ENCODE measurements at regions not wholly inside any gene's neighbourhood (a gene's known extent, or its start where the extent isn't known, plus 50 kb on each side); places are given as distances from the start of the nearest gene placed in this dataset.
A peak's percentile ranks its signal among the peaks of the same experiment; 100 is the strongest.

DNA sequence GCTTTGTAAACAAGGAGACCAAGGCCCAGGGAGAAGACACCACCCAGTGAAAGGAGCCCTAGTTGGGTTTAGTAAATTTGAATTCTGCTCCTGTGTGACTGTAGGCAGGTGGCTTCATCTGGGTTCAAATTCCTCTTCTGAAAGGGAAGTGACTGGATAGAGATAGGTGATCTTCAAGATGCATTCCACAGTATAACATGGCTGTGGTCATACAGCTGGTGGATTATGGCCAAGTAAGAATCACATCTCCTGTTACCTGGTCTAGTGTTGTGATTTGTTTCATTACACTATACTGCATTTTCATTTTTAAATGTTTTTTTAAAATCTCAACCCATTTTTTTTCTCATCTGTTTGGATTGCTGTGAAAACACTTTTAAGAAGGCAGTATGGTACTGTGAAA lies 58.0 kb upstream of the PICALM start:
- Histone ChIP-seq H3K27me3 (no peaks in the 10 kb centered on the region), H3K36me3 (replicated peaks in 1 of 2; ENCODE audit: insufficient read depth in 1 of 2, low read depth in 2 of 2) (no peaks in the 10 kb centered on the region), H3K4me1 (no peaks in the 10 kb centered on the region), H3K9me3 (no peaks in the 10 kb centered on the region), H3K27ac (no peak overlapping the region), H3K4me3 (no peak overlapping the region)
- no peak for DNase-seq
- no peak for ATAC-seq
- intact Hi-C loops (cut with DNase I) = no loop called here
- TF ChIP-seq, protein P1, sequence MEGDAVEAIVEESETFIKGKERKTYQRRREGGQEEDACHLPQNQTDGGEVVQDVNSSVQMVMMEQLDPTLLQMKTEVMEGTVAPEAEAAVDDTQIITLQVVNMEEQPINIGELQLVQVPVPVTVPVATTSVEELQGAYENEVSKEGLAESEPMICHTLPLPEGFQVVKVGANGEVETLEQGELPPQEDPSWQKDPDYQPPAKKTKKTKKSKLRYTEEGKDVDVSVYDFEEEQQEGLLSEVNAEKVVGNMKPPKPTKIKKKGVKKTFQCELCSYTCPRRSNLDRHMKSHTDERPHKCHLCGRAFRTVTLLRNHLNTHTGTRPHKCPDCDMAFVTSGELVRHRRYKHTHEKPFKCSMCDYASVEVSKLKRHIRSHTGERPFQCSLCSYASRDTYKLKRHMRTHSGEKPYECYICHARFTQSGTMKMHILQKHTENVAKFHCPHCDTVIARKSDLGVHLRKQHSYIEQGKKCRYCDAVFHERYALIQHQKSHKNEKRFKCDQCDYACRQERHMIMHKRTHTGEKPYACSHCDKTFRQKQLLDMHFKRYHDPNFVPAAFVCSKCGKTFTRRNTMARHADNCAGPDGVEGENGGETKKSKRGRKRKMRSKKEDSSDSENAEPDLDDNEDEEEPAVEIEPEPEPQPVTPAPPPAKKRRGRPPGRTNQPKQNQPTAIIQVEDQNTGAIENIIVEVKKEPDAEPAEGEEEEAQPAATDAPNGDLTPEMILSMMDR (IDR thresholded peaks at IDR 0.05) = no peak
- TF ChIP-seq POLR2A (IDR thresholded peaks at IDR 0.05) = no peak

DNA sequence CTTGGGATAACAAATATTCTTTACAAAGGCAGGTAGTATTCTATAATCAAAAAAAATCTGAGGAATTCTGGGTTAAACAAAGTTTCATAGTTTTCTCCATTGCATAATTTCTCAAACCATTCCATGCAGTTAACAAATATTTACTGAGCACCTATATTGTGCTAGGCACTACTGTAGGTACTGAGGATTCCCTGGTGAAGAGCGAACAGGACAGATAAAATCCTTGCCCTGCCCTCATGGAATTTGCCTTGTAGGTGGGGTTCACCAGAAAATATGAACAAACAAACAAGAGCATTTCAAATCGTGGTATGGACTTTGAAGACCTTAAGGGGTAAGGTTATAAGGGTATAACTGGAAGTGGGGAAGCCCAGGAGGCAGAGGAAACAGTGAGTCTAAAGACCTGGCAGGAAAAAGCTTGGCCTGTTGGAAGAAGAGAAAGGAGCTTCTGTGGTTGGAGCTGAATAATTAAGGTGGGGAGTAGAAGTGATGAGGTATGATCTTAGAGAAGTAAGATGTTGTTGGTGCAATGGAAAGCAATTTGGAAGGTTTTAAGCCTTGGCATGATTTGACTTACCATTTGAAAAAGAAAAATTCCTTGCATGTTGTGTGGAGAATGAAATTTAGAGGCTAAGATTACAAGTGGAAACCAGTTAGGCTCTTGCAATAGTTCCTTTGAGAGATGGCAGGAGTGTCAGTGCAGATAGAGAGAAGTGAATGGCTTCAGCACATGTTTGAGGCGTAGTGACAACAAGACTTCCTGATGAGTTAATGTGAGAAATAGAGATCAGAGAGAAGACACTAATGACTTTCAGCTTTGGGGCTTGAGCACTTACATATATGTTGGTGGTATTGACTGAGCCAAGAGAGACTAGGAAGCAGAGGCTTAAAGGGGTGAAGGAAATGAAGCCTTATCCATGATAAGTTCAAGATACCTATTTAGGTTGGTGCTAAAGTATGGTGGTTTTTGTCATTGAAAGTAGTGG lies 55.7 kb upstream of the PICALM start:
- no peaks in the 10 kb centered on the region for H3K27me3 ChIP-seq
- 65 to 69% methylated on average over 3 of the region's 3 CpGs for WGBS, 2 donors
- DNase-seq (no peak), ATAC-seq (no peak)
- intact Hi-C loops (cut with DNase I) = no loop called here
- H3K27ac ChIP-seq = no peak overlapping the region
- H3K4me3 ChIP-seq = no peak overlapping the region
- H3K9me3 ChIP-seq = no peaks in the 10 kb centered on the region
- no peaks in the 10 kb centered on the region for H3K36me3 ChIP-seq (replicated peaks in 1 of 2; ENCODE audit: insufficient read depth in 1 of 2, low read depth in 2 of 2)
- no peaks in the 10 kb centered on the region for H3K4me1 ChIP-seq
- TF ChIP-seq, protein P1 (IDR thresholded peaks at IDR 0.05) = no peak
- TF ChIP-seq POLR2A (IDR thresholded peaks at IDR 0.05) = no peak

DNA sequence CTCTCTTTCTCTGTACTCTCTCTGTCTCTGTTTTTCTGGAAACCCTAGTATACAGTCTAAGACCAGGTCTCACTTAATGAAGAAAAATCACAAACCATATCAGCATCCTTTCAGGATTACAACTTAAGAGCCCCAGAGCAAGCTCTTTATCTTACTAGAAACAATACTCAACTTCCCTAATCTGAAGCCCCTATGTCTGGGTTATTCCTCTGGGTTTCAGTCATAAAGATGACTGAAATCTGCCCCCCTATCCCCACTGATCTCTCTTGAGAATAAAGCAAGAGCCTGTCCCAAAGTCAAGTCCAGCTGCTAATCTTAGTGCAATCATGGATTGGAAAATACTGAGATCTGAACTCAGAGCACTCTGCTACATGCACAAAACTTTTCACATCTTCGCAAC lies 53.9 kb upstream of the PICALM start:
- intact Hi-C loops (cut with DNase I) = no loop called here
- no peak overlapping the region for H3K27ac ChIP-seq
- ATAC-seq = no peak
- H3K36me3 ChIP-seq (replicated peaks in 1 of 2; ENCODE audit: insufficient read depth in 1 of 2, low read depth in 2 of 2) = no peaks in the 10 kb centered on the region
- H3K27me3 ChIP-seq = no peaks in the 10 kb centered on the region
- no peaks in the 10 kb centered on the region for H3K9me3 ChIP-seq
- DNase-seq = no peak
- no peak for TF ChIP-seq POLR2A (IDR thresholded peaks at IDR 0.05)
- TF ChIP-seq, protein P1 (IDR thresholded peaks at IDR 0.05) = no peak
- 93 to 100% methylated on average over 1 of the region's 1 CpG for WGBS, 2 donors
- H3K4me1 ChIP-seq = peaks cover 11% of the 10 kb centered on the region
- no peak overlapping the region for H3K4me3 ChIP-seq

DNA sequence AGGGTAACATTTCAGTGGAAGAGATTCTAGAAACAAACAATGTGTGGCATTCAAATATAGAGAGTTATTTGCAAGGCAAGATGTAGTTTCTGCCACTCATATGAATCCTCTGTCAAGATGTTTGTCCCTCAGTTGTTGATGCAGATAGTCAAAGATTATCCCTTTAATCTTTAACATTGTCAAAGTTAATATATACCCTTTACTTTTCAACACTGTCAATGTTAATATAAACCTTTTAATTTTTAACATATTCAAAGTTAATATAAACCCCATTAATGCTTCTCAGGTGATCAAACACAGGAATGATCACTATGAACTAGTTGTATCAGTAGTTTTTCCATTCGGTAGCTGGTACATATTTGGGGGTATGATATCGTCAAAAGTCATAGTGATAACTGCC lies 51.9 kb upstream of the PICALM start:
- no peak for TF ChIP-seq POLR2A (IDR thresholded peaks at IDR 0.05)
- TF ChIP-seq, protein P1 (IDR thresholded peaks at IDR 0.05) = no peak
- Histone ChIP-seq H3K4me1 (peaks cover 14% of the 10 kb centered on the region), H3K27ac (peak overlapping the region in 1 of 4 donors; percentile 7), H3K9me3 (no peaks in the 10 kb centered on the region), H3K4me3 (no peak overlapping the region), H3K27me3 (no peaks in the 10 kb centered on the region), H3K36me3 (replicated peaks in 1 of 2; ENCODE audit: insufficient read depth in 1 of 2, low read depth in 2 of 2) (no peaks in the 10 kb centered on the region)
- ATAC-seq = no peak
- intact Hi-C loops (cut with DNase I) = no loop called here
- no peak for DNase-seq
- WGBS, 2 donors = 14 to 21% methylated on average over 2 of the region's 2 CpGs

DNA sequence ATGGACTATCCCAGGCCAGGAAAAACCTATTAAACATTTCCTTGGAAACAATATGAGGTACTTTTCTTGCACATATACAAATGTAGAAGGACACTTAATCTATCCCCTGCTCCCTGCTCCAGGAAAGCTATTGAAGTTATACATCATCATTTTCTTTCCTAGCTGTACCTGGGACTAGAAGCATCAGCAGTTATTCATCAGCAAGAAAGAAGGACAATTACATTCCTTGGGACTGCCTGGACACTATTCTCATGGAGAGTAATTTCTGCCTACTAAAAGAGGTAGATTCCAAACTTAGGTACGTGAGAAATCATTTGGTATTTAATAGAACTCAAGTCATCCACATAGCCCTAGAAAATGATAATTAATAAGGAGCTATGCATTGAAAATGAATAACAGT lies 51.0 kb upstream of the PICALM start:
- peaks cover 14% of the 10 kb centered on the region for H3K4me1 ChIP-seq
- no peak overlapping the region for H3K4me3 ChIP-seq
- ATAC-seq (no peak), DNase-seq (no peak)
- intact Hi-C loops (cut with DNase I) = no loop called here
- no peak overlapping the region for H3K27ac ChIP-seq
- H3K9me3 ChIP-seq = no peaks in the 10 kb centered on the region
- H3K36me3 ChIP-seq (replicated peaks in 1 of 2; ENCODE audit: insufficient read depth in 1 of 2, low read depth in 2 of 2) = no peaks in the 10 kb centered on the region
- 71 to 78% methylated on average over 1 of the region's 1 CpG for WGBS, 2 donors
- H3K27me3 ChIP-seq = no peaks in the 10 kb centered on the region
- TF ChIP-seq, protein P1 (IDR thresholded peaks at IDR 0.05) = no peak
- TF ChIP-seq POLR2A (IDR thresholded peaks at IDR 0.05) = no peak
